Thymus (tissue), 11 donors: ENCODE measurements at regions not wholly inside any gene's neighbourhood (a gene's known extent, or its start where the extent isn't known, plus 50 kb on each side); places are given as distances from the start of the nearest gene placed in this dataset.
"Not testable (repeated sequence)": the region's sequence is repeated elsewhere in the genome, so short reads cannot be mapped to it uniquely, and the experiment has no call there.

Experiments used
- DNase-seq, 9 donors: peaks; one replicate each; pipeline ENCODE4 v3.0.0-alpha.2; 2013; ENCODE audit warnings: low spot score in 9 of 9, low read depth in 6 of 9, missing footprints in 1 of 9
- H3K27ac ChIP-seq, 2 donors: one replicate each; pipeline ENCODE4 v1.5.1; 2013; ENCODE audit warnings: control low read depth in 1 of 2, low read depth in 1 of 2, low read length in 1 of 2, mild to moderate bottlenecking in 1 of 2, moderate library complexity in 1 of 2
- H3K27me3 ChIP-seq, 2 donors: one replicate each; pipeline ENCODE4 v1.5.1; 2013; ENCODE audit warnings: low read length in 1 of 2; ENCODE audit not compliant: control insufficient read depth in 2 of 2, insufficient read depth in 1 of 2
- H3K36me3 ChIP-seq, 2 donors: one replicate each; pipeline ENCODE4 v1.5.1; 2013; ENCODE audit warnings: low read length in 1 of 2, mild to moderate bottlenecking in 1 of 2, moderate library complexity in 1 of 2; ENCODE audit not compliant: control insufficient read depth in 2 of 2, insufficient read depth in 2 of 2
- H3K4me1 ChIP-seq, 2 donors: one replicate each; pipeline ENCODE4 v1.5.1; 2013; ENCODE audit warnings: low read length in 2 of 2; ENCODE audit not compliant: control insufficient read depth in 2 of 2, insufficient read depth in 2 of 2
- H3K4me3 ChIP-seq, 2 donors: one replicate each; pipeline ENCODE4 v1.5.1; 2013; ENCODE audit warnings: low read length in 2 of 2, control low read depth in 1 of 2, mild to moderate bottlenecking in 1 of 2
- H3K9me3 ChIP-seq, 2 donors: one replicate each; pipeline ENCODE4 v1.5.1; 2013; ENCODE audit warnings: low read length in 1 of 2, mild to moderate bottlenecking in 1 of 2; ENCODE audit not compliant: control insufficient read depth in 2 of 2, insufficient read depth in 1 of 2
- WGBS: extraction: QIAGEN DNeasy Blood & Tissue Kit; methylation state at CpG from one replicate; pipeline ENCODE4 v1.1.7; 2013; 5-methylcytosine and 5-hydroxymethylcytosine counted together
- donor health status: healthy.

DNA sequence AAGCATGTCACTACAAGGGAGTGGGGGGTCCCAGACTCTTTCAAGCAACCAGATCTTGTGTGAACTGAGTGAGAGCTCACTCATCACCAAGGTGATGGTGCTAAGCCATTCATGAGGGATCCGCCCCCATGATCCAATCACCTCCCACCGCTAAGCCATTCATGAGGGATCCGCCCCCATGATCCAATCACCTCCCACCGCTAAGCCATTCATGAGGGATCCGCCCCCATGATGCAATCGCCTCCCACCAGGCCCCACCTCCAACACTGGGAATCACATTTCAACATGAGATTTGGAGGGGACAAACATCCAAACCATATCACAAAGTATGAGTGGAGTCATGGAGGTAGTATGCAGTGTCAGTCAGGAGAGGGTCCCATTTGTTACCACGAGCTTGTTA lies 64.8 kb upstream of the PROKR2 start:
- not testable (repeated sequence) for H3K9me3 ChIP-seq, H3K27me3 ChIP-seq, H3K4me1 ChIP-seq, H3K27ac ChIP-seq, H3K36me3 ChIP-seq, DNase-seq, H3K4me3 ChIP-seq
- 96% methylated on average over 7 of the region's 7 CpGs for WGBS

DNA sequence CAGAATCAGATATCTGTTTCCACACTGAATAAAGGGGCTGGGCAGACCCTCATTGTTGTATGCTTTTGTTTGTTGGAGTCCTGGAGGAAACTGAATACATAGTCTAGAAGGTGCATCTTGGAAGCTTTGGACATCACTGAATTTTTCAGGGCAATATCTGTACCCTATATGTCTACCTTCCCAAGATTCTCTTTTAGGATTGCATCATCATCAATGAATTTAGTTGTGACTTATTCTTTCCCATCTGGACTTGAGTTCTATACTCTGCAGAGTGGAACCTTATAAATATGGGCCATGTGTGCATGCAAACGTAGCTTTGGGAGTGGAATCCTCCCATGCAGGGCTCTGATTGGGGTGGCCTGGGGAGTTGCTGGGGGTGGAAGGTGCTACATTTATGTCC lies 60.7 kb upstream of the PROKR2 start:
- Histone ChIP-seq H3K27me3 (no peaks in the 10 kb centered on the region), H3K9me3 (no peaks in the 10 kb centered on the region), H3K27ac (no peak overlapping the region), H3K4me3 (no peak overlapping the region), H3K36me3 (no peaks in the 10 kb centered on the region), H3K4me1 (no peaks in the 10 kb centered on the region)
- WGBS, result 79% methylated on average over 1 of the region's 1 CpG
- no peak for DNase-seq

DNA sequence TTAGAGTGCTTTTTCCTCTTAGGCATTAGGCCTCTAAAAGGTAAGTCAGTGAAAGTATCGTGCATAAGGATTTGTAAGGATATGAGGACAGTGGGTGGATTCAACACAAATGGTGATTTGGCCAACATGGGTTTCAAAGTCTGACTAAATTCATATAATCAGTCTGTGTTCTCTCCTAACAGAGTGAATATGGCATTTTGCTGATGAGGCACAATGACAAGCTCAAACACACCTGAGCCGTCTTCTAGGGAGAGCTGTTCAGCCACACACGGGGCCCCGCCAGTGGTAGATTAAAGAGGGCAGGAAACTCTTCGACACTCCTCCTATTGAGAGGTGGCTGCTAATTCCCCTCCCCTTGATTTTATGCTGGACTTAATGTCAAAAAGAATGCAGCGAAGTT lies 59.5 kb upstream of the PROKR2 start:
- 85% methylated on average over 6 of the region's 6 CpGs for WGBS
- Histone ChIP-seq H3K4me1 (no peaks in the 10 kb centered on the region), H3K27me3 (no peaks in the 10 kb centered on the region), H3K27ac (no peak overlapping the region), H3K9me3 (no peaks in the 10 kb centered on the region), H3K36me3 (no peaks in the 10 kb centered on the region), H3K4me3 (no peak overlapping the region)
- no peak for DNase-seq

DNA sequence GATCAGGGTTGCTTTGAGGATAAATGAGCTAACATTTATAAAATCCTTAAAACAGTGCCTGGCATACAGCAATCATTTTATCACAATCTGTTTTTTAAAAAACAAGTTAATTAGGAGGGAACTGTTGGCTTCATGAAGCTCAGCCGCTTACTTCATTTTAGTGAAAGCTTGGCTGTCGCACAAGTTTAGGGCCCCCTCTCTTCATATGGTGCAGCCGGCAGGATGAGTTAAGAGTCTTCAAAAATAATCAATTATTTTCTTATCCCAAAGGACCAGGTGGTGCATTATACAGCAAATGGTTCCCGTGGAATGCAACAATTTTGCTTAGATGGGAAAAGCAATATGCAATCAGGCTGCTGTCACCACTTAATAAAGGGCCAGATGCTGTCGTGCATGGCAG lies 57.4 kb upstream of the PROKR2 start:
- Histone ChIP-seq H3K9me3 (no peaks in the 10 kb centered on the region), H3K36me3 (no peaks in the 10 kb centered on the region), H3K27ac (no peak overlapping the region), H3K27me3 (no peaks in the 10 kb centered on the region), H3K4me1 (no peaks in the 10 kb centered on the region), H3K4me3 (no peak overlapping the region)
- no peak for DNase-seq
- 86% methylated on average over 5 of the region's 5 CpGs for WGBS

DNA sequence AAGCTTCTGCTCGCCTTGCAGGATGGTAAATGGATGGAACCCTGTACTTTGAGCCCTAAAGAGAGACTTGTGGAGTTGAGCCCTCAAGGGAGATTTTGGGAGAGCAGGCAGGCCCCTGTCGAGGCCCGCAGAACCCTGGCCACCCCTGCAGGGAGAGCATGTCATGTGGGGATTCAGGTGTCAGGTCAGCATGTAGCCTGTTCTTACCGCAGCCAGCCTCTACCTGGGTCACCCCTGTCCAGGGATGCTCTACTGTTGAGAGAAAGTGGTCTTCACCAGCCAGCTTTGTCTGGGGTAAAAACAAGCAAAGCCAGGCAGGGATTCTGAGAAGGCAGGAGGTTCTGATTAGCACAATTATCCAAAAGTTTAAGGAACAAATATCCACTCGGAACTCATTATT lies 55.6 kb upstream of the PROKR2 start:
- no peaks in the 10 kb centered on the region for H3K4me1 ChIP-seq
- WGBS, result 92% methylated on average over 5 of the region's 5 CpGs
- H3K27ac ChIP-seq, result no peak overlapping the region
- no peak overlapping the region for H3K4me3 ChIP-seq
- DNase-seq, result no peak
- no peaks in the 10 kb centered on the region for H3K27me3 ChIP-seq
- H3K36me3 ChIP-seq, result no peaks in the 10 kb centered on the region
- H3K9me3 ChIP-seq, result no peaks in the 10 kb centered on the region

DNA sequence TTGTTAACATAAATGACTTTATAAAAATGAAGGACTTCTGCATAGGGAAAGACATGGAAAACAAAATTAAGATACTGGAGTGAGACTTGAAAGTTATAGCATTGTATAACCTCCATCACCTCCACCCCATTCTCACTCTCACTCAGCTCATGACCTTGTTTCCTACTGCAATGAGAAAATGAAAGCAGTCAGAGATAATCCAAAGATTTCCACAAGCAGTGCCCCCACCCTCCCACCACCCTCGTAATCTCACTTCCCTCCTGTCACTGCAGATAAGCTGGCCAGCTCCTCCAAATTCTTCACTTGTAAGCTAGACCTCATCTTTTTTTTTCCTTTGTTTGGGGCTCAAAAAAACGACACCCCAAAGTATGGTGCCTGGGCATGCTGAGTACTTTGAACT lies 52.9 kb upstream of the PROKR2 start:
- Histone ChIP-seq H3K4me3 (no peak overlapping the region), H3K9me3 (no peaks in the 10 kb centered on the region), H3K4me1 (no peaks in the 10 kb centered on the region), H3K27me3 (no peaks in the 10 kb centered on the region), H3K36me3 (no peaks in the 10 kb centered on the region), H3K27ac (no peak overlapping the region)
- DNase-seq, result no peak
- WGBS, result 41% methylated on average over 2 of the region's 2 CpGs
